ENCODE measurements at regions not wholly inside any gene's neighbourhood (a gene's known extent, or its start where the extent isn't known, plus 50 kb on each side); places are given as distances from the start of the nearest gene placed in this dataset.

DNA sequence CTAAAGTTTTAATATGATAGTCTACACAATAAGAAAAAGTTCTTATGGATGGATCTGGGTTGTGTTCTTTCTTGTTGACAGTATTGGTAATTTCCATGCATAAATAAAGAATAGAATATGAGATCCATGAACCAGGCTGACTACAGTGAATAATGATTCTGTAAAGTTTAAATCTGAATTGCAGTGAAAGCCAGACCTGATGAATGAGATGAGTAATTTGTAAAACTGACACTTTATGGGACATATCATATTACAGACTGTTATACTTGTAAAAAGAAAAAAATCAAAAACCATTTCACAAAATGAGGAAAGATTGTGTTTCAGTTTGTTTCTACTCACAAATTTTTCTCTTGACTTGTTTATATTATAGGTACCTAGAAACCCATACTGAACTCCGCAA, 164.9 kb upstream of the SCN7A start:
- TF ChIP-seq, protein P1, sequence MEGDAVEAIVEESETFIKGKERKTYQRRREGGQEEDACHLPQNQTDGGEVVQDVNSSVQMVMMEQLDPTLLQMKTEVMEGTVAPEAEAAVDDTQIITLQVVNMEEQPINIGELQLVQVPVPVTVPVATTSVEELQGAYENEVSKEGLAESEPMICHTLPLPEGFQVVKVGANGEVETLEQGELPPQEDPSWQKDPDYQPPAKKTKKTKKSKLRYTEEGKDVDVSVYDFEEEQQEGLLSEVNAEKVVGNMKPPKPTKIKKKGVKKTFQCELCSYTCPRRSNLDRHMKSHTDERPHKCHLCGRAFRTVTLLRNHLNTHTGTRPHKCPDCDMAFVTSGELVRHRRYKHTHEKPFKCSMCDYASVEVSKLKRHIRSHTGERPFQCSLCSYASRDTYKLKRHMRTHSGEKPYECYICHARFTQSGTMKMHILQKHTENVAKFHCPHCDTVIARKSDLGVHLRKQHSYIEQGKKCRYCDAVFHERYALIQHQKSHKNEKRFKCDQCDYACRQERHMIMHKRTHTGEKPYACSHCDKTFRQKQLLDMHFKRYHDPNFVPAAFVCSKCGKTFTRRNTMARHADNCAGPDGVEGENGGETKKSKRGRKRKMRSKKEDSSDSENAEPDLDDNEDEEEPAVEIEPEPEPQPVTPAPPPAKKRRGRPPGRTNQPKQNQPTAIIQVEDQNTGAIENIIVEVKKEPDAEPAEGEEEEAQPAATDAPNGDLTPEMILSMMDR (IDR thresholded peaks at IDR 0.05; ENCODE audit: control extremely low read depth, extremely low read depth), result no peak
- WGBS, 2 donors, result 94% methylated on average over 1 of the region's 1 CpG
- DNase-seq (no peak), ATAC-seq (ENCODE audit: insufficient read depth, low FRiP score) (no peak)
- Histone ChIP-seq H3K4me1 (ENCODE audit: control insufficient read depth in 5 of 5, insufficient read depth in 5 of 5, low read length in 5 of 5) (no peaks in the 10 kb centered on the region), H3K27me3 (ENCODE audit: control insufficient read depth in 3 of 3, insufficient read depth in 3 of 3, low read length in 2 of 3) (no peaks in the 10 kb centered on the region), H3K4me3 (no peak overlapping the region), H3K36me3 (ENCODE audit: control insufficient read depth in 4 of 4, insufficient read depth in 4 of 4, low read length in 4 of 4) (no peaks in the 10 kb centered on the region), H3K9ac (ENCODE audit: insufficient read depth in 1 of 2, low read length in 2 of 2) (no peak overlapping the region), H3K9me3 (ENCODE audit: control insufficient read depth in 4 of 4, insufficient read depth in 3 of 4, low read length in 3 of 4) (no peaks in the 10 kb centered on the region), H3K27ac (ENCODE audit: low read depth in 1 of 2, low read length in 1 of 2) (no peak overlapping the region)

DNA sequence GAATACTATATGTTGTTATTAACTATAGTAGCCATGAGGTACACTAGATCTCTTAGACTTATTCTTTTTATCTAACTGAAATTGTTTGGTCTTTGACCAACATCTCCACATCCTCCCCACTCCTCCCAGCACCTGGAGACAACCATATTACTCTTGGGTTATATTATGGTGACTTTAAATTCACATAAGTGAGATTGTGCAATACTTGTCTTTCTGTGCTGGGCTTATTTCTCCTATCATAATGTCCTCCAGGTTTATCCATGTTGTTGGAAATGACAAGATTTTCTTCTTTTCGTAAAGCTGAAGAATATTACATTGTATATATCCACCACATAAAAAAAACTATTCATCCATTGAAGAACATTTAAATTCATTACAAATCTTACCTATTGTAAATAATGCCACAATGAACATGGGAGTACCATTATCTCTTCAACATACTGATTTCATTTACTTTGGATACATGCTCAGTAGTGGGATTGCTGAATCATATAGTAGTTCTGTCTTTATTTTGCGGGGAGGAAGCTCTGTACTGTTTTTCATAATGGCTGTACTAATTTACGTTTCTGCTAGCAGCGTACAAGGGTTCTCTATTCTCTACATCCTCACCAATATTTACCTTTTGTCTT, 159.2 kb upstream of the SCN7A start:
- DNase-seq, result no peak
- H3K27me3 ChIP-seq (ENCODE audit: control insufficient read depth in 3 of 3, insufficient read depth in 3 of 3, low read length in 2 of 3), result no peaks in the 10 kb centered on the region
- no peaks in the 10 kb centered on the region for H3K36me3 ChIP-seq (ENCODE audit: control insufficient read depth in 4 of 4, insufficient read depth in 4 of 4, low read length in 4 of 4)
- ATAC-seq (ENCODE audit: insufficient read depth, low FRiP score), result no peak
- H3K9me3 ChIP-seq (ENCODE audit: control insufficient read depth in 4 of 4, insufficient read depth in 3 of 4, low read length in 3 of 4), result no peaks in the 10 kb centered on the region
- H3K27ac ChIP-seq (ENCODE audit: low read depth in 1 of 2, low read length in 1 of 2), result no peak overlapping the region
- H3K4me3 ChIP-seq, result no peak overlapping the region
- 78 to 80% methylated on average over 4 of the region's 4 CpGs for WGBS, 2 donors
- H3K4me1 ChIP-seq (ENCODE audit: control insufficient read depth in 5 of 5, insufficient read depth in 5 of 5, low read length in 5 of 5), result peaks cover 0 to 5% (median 0%) of the 10 kb centered on the region in 5 donors
- H3K9ac ChIP-seq (ENCODE audit: insufficient read depth in 1 of 2, low read length in 2 of 2), result no peak overlapping the region
- TF ChIP-seq, protein P1 (IDR thresholded peaks at IDR 0.05; ENCODE audit: control extremely low read depth, extremely low read depth), result no peak

DNA sequence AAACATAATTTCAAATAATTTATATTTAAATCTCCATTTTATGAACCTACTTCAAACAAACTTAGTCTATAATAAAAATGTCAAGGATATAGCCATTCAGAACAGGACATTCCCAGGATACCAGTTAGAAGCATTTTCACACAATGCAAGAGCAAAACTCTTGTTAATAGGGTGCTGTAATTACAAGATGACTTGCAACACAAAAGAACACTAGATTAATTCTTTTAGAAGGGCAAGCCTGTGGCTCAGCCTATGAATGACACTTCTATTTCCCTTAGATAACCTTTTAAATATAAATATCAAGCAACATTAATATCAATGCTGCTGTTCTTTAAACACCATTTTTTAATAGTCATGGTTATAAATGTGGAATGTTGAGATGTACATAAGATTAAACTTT, 157.9 kb upstream of the SCN7A start:
- Histone ChIP-seq H3K27ac (ENCODE audit: low read depth in 1 of 2, low read length in 1 of 2) (no peak overlapping the region), H3K27me3 (ENCODE audit: control insufficient read depth in 3 of 3, insufficient read depth in 3 of 3, low read length in 2 of 3) (no peaks in the 10 kb centered on the region), H3K4me3 (no peak overlapping the region), H3K36me3 (ENCODE audit: control insufficient read depth in 4 of 4, insufficient read depth in 4 of 4, low read length in 4 of 4) (no peaks in the 10 kb centered on the region), H3K4me1 (ENCODE audit: control insufficient read depth in 5 of 5, insufficient read depth in 5 of 5, low read length in 5 of 5) (peaks cover 0 to 5% (median 0%) of the 10 kb centered on the region in 5 donors), H3K9ac (ENCODE audit: insufficient read depth in 1 of 2, low read length in 2 of 2) (no peak overlapping the region), H3K9me3 (ENCODE audit: control insufficient read depth in 4 of 4, insufficient read depth in 3 of 4, low read length in 3 of 4) (no peaks in the 10 kb centered on the region)
- no peak for DNase-seq
- TF ChIP-seq, protein P1 (IDR thresholded peaks at IDR 0.05; ENCODE audit: control extremely low read depth, extremely low read depth), result no peak
- no peak for ATAC-seq (ENCODE audit: insufficient read depth, low FRiP score)

All from lung (tissue), 11 donors.